ENCODE measurements at regions not wholly inside any gene's neighbourhood (a gene's known extent, or its start where the extent isn't known, plus 50 kb on each side); places are given as distances from the start of the nearest gene placed in this dataset.
A peak's percentile ranks its signal among the peaks of the same experiment; 100 is the strongest.

- Histone ChIP-seq H3K9ac (ENCODE audit: insufficient read depth, low read length) (no peak overlapping the region), H3K27me3 (ENCODE audit: control insufficient read depth, insufficient read depth, low read length) (peaks cover 3% of the 10 kb centered on the region), H2AFZ (ENCODE audit: low read length) (no peak overlapping the region), H4K20me1 (ENCODE audit: control insufficient read depth, extremely low read depth, insufficient read depth, low read length) (no peaks in the 10 kb centered on the region), H3K27ac (ENCODE audit: insufficient read depth, low read length) (peak overlapping the region; percentile 48), H3K4me1 (ENCODE audit: control insufficient read depth, extremely low read depth, insufficient read depth, low read length) (peaks cover 6% of the 10 kb centered on the region), H3K4me2 (ENCODE audit: extremely low read depth, insufficient read depth, low read length) (peak overlapping the region; percentile 66), H3K36me3 (ENCODE audit: control insufficient read depth, insufficient read depth, low read length) (no peaks in the 10 kb centered on the region), H3K9me3 (ENCODE audit: control insufficient read depth, insufficient read depth, low read depth, low read length) (no peaks in the 10 kb centered on the region), H3K79me2 (ENCODE audit: control insufficient read depth, insufficient read depth, low read length) (no peaks in the 10 kb centered on the region), H3K4me3 (replicated peaks in 1 of 4; ENCODE audit: control extremely low read depth in 1 of 4, insufficient read depth in 1 of 4, low read depth in 3 of 4, low read length in 4 of 4) (peak overlapping the region in 1 of 4 experiments; percentile 12)
- DNase-seq (ENCODE audit: low read depth in 2 of 2) = peak in 1 of 2 donors; percentile 65
- no peak for TF ChIP-seq CTCF (conservative IDR thresholded peaks at IDR 0.05 in 1 of 2, IDR thresholded peaks at IDR 0.05 in 1 of 2; ENCODE audit: low read depth in 1 of 2, low read length in 2 of 2)
- no peak for TF ChIP-seq EZH2 (IDR thresholded peaks at IDR 0.05; ENCODE audit: low read length, missing control alignments)
Measured at GRCh38 chr5:171595401-171595800, 176.0 kb downstream of the FGF18 start.

- TF ChIP-seq EZH2 (IDR thresholded peaks at IDR 0.05; ENCODE audit: low read length, missing control alignments) (no peak), CTCF (conservative IDR thresholded peaks at IDR 0.05 in 1 of 2, IDR thresholded peaks at IDR 0.05 in 1 of 2; ENCODE audit: low read depth in 1 of 2, low read length in 2 of 2) (no peak)
- DNase-seq (ENCODE audit: low read depth in 2 of 2) = peak; percentile 93 to 94
- Histone ChIP-seq H3K4me3 (replicated peaks in 1 of 4; ENCODE audit: control extremely low read depth in 1 of 4, insufficient read depth in 1 of 4, low read depth in 3 of 4, low read length in 4 of 4) (peak overlapping the region in 1 of 4 experiments; percentile 12), H3K27ac (ENCODE audit: insufficient read depth, low read length) (peak overlapping the region; percentile 62), H2AFZ (ENCODE audit: low read length) (no peak overlapping the region), H4K20me1 (ENCODE audit: control insufficient read depth, extremely low read depth, insufficient read depth, low read length) (no peaks in the 10 kb centered on the region), H3K4me2 (ENCODE audit: extremely low read depth, insufficient read depth, low read length) (peak overlapping the region; percentile 66), H3K27me3 (ENCODE audit: control insufficient read depth, insufficient read depth, low read length) (peaks cover 3% of the 10 kb centered on the region), H3K4me1 (ENCODE audit: control insufficient read depth, extremely low read depth, insufficient read depth, low read length) (peaks cover 6% of the 10 kb centered on the region), H3K9me3 (ENCODE audit: control insufficient read depth, insufficient read depth, low read depth, low read length) (no peaks in the 10 kb centered on the region), H3K79me2 (ENCODE audit: control insufficient read depth, insufficient read depth, low read length) (no peaks in the 10 kb centered on the region), H3K36me3 (ENCODE audit: control insufficient read depth, insufficient read depth, low read length) (no peaks in the 10 kb centered on the region), H3K9ac (ENCODE audit: insufficient read depth, low read length) (no peak overlapping the region)
Measured at GRCh38 chr5:171595801-171596231, 176.4 kb downstream of the FGF18 start.

GRCh38 chr5:171596391-171596878 lies 177.0 kb downstream of the FGF18 start:
- Histone ChIP-seq H2AFZ (ENCODE audit: low read length) (no peak overlapping the region), H3K27me3 (ENCODE audit: control insufficient read depth, insufficient read depth, low read length) (peaks cover 3% of the 10 kb centered on the region), H3K4me2 (ENCODE audit: extremely low read depth, insufficient read depth, low read length) (peak overlapping the region; percentile 66), H3K9me3 (ENCODE audit: control insufficient read depth, insufficient read depth, low read depth, low read length) (no peaks in the 10 kb centered on the region), H3K4me1 (ENCODE audit: control insufficient read depth, extremely low read depth, insufficient read depth, low read length) (peaks cover 6% of the 10 kb centered on the region), H3K36me3 (ENCODE audit: control insufficient read depth, insufficient read depth, low read length) (no peaks in the 10 kb centered on the region), H3K27ac (ENCODE audit: insufficient read depth, low read length) (peak overlapping the region; percentile 62), H3K4me3 (replicated peaks in 1 of 4; ENCODE audit: control extremely low read depth in 1 of 4, insufficient read depth in 1 of 4, low read depth in 3 of 4, low read length in 4 of 4) (no peak overlapping the region), H4K20me1 (ENCODE audit: control insufficient read depth, extremely low read depth, insufficient read depth, low read length) (no peaks in the 10 kb centered on the region), H3K9ac (ENCODE audit: insufficient read depth, low read length) (no peak overlapping the region), H3K79me2 (ENCODE audit: control insufficient read depth, insufficient read depth, low read length) (no peaks in the 10 kb centered on the region)
- TF ChIP-seq EZH2 (IDR thresholded peaks at IDR 0.05; ENCODE audit: low read length, missing control alignments) (no peak), CTCF (conservative IDR thresholded peaks at IDR 0.05 in 1 of 2, IDR thresholded peaks at IDR 0.05 in 1 of 2; ENCODE audit: low read depth in 1 of 2, low read length in 2 of 2) (peak; percentile 11 to 18)
- peak; percentile 95 to 98 for DNase-seq (ENCODE audit: low read depth in 2 of 2)

Data from fibroblast of lung (primary cell).